ENCODE measurements at regions not wholly inside any gene's neighbourhood (a gene's known extent, or its start where the extent isn't known, plus 50 kb on each side); places are given as distances from the start of the nearest gene placed in this dataset.

DNA sequence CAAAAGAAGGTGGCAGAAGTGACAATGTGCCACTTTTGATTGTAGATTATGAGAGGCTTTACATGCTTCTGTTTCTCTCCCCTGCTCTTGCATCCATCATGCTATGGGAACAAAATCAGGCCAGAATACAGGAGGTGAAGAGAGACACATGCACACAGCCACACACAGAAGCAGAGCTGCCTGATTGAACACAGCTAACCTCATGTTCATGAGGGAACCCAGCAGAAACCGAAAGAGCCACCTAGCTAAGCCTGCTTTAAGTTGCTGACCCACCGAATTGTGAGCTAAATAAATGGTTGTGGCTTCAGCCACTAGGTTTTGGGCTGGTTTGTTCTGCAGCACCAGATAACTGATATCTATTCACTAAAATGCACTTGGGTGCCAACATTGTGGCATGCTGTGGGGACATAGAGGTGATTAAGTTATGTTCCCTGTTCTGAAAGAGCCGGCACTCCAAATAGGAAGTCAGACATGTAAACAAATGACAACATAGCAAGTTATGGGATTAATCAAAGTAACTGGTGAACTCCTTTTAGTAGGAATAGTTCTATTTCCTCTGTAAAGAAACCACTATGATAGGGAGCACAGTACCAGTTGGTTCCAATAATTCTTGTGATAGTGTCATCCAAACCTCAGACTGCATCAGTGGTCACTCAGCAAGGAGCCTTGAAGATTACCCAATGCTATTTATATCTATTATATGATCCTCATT lies 93.6 kb upstream of the TNC start:
- TF ChIP-seq EZH2phosphoT487 (IDR thresholded peaks at IDR 0.05; ENCODE audit: low read depth, severe bottlenecking, unreplicated experiment) (no peak), EZH2 (IDR thresholded peaks at IDR 0.05; ENCODE audit: borderline replicate concordance) (no peak)
- TF ChIP-seq, protein P1, sequence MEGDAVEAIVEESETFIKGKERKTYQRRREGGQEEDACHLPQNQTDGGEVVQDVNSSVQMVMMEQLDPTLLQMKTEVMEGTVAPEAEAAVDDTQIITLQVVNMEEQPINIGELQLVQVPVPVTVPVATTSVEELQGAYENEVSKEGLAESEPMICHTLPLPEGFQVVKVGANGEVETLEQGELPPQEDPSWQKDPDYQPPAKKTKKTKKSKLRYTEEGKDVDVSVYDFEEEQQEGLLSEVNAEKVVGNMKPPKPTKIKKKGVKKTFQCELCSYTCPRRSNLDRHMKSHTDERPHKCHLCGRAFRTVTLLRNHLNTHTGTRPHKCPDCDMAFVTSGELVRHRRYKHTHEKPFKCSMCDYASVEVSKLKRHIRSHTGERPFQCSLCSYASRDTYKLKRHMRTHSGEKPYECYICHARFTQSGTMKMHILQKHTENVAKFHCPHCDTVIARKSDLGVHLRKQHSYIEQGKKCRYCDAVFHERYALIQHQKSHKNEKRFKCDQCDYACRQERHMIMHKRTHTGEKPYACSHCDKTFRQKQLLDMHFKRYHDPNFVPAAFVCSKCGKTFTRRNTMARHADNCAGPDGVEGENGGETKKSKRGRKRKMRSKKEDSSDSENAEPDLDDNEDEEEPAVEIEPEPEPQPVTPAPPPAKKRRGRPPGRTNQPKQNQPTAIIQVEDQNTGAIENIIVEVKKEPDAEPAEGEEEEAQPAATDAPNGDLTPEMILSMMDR (IDR thresholded peaks at IDR 0.05; ENCODE audit: poor library complexity): no peak
